GM13976 (cell line): ENCODE measurements at regions not wholly inside any gene's neighbourhood (a gene's known extent, or its start where the extent isn't known, plus 50 kb on each side); places are given as distances from the start of the nearest gene placed in this dataset.
"Not testable (repeated sequence)": the region's sequence is repeated elsewhere in the genome, so short reads cannot be mapped to it uniquely, and the experiment has no call there.

Experiments
- DNase-seq: peaks from one replicate; pipeline ENCODE4 v3.0.0; 2012; ENCODE audit warnings: low spot score
- in situ Hi-C: fragments of 300-500 bp; cut with MboI; formaldehyde crosslinking; loops from one replicate; pipeline ENCODE4 v1.12.0; 2022; ENCODE audit warnings: low sequenced_read_pairs, mixed read lengths, inconsistent platforms; ENCODE audit not compliant: unreplicated experiment
- TF ChIP-seq, protein P1 (sequence below): IDR thresholded peaks from 2 replicates; pipeline ENCODE4 v1.5.1; 2012; ENCODE audit warnings: borderline replicate concordance, mild to moderate bottlenecking; ENCODE audit not compliant: insufficient read depth; ENCODE audit errors: extremely low read depth, missing control alignments, control extremely low read depth

DNA sequence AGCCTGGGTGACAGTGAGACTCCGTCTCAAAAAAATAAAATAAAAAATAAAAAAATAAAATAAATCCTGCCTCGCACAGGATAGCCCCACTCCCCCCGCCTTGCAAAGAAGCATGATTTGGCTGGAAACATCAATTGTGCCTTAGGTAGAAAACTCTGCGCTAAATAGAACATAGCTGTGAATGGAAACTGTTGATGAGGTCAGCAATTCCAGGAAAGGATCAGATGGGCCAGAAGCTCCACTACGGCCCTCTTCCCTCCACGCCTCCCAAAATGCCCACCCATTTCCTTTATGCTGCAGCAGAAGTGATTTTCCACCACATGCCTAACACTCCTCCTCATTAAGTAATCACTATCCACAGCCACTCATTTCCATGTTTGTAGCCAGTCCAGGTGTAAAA is 473.4 kb downstream of the XYLT1 start:
- no peak for DNase-seq
- TF ChIP-seq, protein P1, sequence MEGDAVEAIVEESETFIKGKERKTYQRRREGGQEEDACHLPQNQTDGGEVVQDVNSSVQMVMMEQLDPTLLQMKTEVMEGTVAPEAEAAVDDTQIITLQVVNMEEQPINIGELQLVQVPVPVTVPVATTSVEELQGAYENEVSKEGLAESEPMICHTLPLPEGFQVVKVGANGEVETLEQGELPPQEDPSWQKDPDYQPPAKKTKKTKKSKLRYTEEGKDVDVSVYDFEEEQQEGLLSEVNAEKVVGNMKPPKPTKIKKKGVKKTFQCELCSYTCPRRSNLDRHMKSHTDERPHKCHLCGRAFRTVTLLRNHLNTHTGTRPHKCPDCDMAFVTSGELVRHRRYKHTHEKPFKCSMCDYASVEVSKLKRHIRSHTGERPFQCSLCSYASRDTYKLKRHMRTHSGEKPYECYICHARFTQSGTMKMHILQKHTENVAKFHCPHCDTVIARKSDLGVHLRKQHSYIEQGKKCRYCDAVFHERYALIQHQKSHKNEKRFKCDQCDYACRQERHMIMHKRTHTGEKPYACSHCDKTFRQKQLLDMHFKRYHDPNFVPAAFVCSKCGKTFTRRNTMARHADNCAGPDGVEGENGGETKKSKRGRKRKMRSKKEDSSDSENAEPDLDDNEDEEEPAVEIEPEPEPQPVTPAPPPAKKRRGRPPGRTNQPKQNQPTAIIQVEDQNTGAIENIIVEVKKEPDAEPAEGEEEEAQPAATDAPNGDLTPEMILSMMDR, result no peak
- in situ Hi-C loops, result no loop called here

DNA sequence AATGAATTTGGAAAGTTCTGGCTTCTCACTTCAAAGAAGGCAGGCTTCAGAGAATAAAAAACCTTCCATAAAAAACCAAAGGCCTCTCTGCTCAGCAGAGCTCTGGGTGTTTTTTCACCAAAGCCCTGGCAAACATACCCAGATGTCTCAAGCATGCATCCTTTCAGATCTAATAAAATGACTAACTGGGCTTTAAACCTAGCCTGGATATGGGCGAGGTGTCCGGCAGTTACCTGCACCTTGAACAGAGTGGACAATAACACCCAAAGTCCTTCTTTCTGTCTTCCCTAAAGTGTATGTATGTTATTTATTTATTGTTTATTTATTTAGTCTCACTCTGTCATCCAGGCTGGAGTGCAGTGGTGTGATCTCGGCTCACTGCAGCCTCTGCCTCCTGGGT is 469.3 kb downstream of the XYLT1 start:
- in situ Hi-C loops, result no loop called here
- TF ChIP-seq, protein P1, result no peak
- DNase-seq, result no peak

DNA sequence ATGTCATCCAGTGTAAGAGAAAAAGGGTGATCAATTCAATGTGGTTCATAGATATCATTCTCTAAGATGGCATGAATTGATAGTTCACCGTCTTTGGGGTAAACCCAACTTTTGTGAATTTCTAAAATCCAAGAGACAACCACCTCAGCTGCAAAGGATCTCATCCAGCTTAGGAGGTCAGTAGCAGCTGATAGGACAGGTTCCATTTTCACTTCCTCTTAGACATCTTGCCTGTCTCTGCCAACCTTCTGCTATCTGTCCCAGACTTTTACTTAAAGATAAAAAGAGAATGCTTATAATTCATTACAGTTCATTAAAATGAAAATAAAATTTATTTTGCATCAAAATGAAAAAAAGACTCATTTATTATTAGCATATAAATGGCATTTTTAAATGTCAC is 468.2 kb downstream of the XYLT1 start:
- no peak for DNase-seq

DNA sequence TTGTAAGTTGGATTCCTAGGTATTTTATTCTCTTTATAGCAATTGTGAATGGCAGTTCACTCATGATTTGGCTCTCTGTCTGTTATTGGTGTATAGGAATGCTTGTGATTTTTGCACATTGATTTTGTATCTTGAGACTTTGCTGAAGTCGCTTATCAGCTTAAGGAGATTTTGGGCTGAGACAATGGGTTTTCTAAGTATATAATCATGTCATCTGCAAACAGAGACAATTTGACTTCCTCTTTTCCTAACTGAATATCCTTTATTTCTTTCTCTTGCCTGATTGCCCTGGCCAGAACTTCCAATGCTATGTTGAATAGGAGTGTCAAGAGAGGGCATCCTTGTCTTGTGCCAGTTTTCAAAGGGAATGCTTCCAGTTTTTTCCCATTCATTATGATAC is 464.8 kb downstream of the XYLT1 start:
- in situ Hi-C loops, DNase-seq: not testable (repeated sequence)

More for the DNA sequence above, 468.2 kb downstream of the XYLT1 start:
- TF ChIP-seq, protein P1, result no peak
- in situ Hi-C loops, result no loop called here

DNA sequence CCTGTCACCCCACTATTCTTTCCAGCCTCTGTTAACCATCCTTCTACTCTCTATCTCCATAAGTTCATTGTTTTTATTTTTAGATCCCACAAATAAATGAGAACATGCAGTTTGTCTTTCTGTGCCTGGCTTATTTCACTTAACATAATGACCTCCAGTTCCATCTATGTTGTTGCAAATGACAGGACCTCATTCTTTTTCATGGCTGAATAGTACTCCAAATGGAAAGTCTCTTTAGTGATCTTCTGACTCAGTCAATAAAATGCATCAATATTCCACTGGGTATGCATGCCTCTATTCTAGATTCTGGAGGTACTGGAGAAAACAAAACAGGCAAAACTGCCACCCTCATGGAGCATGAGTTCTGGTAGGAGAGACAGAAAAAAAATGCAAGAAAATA is 459.0 kb downstream of the XYLT1 start:
- DNase-seq, result no peak
- TF ChIP-seq, protein P1, result no peak
- in situ Hi-C loops, result no loop called here

DNA sequence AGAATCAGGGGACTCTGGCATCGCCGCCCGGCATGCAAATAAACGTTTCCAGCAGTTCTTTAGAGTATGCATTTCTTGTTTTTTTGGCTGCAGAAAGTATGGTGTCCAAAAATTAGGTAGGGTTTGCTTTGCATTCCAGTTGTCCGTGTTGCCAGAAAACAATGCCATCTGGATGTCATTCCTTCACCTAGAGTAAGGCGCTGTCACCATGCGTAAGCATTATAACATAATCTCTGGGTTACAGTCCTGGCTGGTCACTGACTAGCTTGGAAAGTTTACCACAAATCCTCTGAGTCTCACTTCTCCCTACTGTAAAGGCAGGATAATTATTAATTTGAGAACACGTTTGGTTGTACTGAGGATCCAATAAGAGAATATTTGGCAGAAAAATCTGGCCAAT is 457.7 kb downstream of the XYLT1 start:
- TF ChIP-seq, protein P1, result no peak
- in situ Hi-C loops, result no loop called here
- no peak for DNase-seq

DNA sequence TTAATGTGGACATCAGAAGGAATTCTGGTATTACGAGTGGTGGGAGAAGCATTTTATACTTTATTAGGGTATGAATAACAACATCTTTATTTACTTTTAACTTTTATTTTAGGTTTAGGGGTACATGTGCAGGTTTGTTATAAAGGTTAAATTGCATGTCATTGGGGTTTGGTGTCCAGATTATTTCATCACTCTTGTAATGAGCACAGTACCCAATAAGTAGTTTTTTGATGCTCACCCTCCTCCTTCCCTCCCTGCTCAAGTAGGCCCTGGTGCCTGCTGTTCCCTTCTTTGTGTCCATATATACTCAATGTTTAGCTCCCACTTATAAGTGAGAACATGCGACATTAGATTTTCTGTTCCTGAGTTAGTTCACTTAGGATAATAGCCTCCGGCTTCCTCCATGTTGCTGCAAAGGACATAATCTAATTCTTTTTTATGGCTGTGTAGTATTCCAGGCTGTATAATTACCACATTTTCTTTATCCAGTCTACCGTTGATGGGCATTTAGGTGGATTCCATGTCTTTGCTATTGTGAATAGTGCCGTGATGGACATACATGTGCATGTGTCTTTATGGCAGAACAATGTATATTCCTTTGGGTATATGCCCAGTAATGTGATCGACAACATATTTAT is 456.2 kb downstream of the XYLT1 start:
- DNase-seq, result no peak
- in situ Hi-C loops, result no loop called here
- TF ChIP-seq, protein P1, result no peak
